Neural progenitor cell (in vitro differentiated cells): ENCODE measurements at regions not wholly inside any gene's neighbourhood (a gene's known extent, or its start where the extent isn't known, plus 50 kb on each side); places are given as distances from the start of the nearest gene placed in this dataset.

Experiments used
- CTCF ChIP-seq: fragments of 200-600 bp; sonication (generic); IDR thresholded peaks from 2 replicates; pipeline ENCODE4 v1.5.1; 2017; ENCODE audit warnings: antibody characterized with exemption, mild to moderate bottlenecking
- EZH2 ChIP-seq: fragments of 200-600 bp; sonication (generic); IDR thresholded peaks from 2 replicates; pipeline ENCODE4 v1.6.1; 2017; ENCODE audit warnings: antibody characterized with exemption, mild to moderate bottlenecking, moderate library complexity

GRCh38 chr6:137277971-137278637 lies 58.9 kb upstream of the IFNGR1 start:
- TF ChIP-seq CTCF (no peak), EZH2 (no peak)
